ENCODE measurements at regions not wholly inside any gene's neighbourhood (a gene's known extent, or its start where the extent isn't known, plus 50 kb on each side); places are given as distances from the start of the nearest gene placed in this dataset.

DNA sequence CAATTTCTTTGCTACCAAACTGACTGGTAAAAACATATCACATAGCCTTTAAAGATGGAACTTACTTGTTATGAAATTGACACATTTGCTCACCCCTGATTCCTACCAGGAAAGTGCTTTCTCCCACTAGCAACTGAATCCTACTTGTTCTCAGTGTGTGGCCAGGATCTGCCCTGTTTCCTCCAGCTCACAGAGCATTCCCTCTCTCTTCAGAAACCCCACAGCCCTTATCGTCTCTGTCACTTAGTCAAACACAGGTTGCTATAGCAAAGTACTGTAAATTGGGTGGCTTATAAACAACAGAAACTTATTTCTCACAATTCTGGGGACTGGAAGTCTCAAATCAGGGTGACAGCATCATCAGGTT, 265.2 kb upstream of the BOD1L1 start:
- Histone ChIP-seq H3K4me3 (ENCODE audit: low read depth in 1 of 3, low read length in 3 of 3) (no peak overlapping the region), H3K36me3 (ENCODE audit: control insufficient read depth in 4 of 4, insufficient read depth in 3 of 4, low read depth in 1 of 4, low read length in 3 of 4) (no peaks in the 10 kb centered on the region), H3K4me1 (ENCODE audit: control insufficient read depth in 4 of 4, insufficient read depth in 4 of 4, low read length in 3 of 4) (no peaks in the 10 kb centered on the region), H3K9me3 (ENCODE audit: control insufficient read depth in 4 of 4, low read length in 3 of 4) (no peaks in the 10 kb centered on the region), H3K9ac (ENCODE audit: low read depth in 1 of 2, low read length in 2 of 2) (no peak overlapping the region), H3K27me3 (ENCODE audit: control insufficient read depth in 4 of 4, insufficient read depth in 4 of 4, low read length in 3 of 4) (no peaks in the 10 kb centered on the region), H3K27ac (ENCODE audit: low read depth in 1 of 2, low read length in 2 of 2) (no peak overlapping the region)
- TF ChIP-seq SP1 (IDR thresholded peaks at IDR 0.05) (no peak), TAF1 (conservative IDR thresholded peaks at IDR 0.05) (no peak), JUND (IDR thresholded peaks at IDR 0.05) (no peak), NR2F2 (IDR thresholded peaks at IDR 0.05) (no peak), RAD21 (IDR thresholded peaks at IDR 0.05) (no peak), RXRA (IDR thresholded peaks at IDR 0.05) (no peak), GABPA (IDR thresholded peaks at IDR 0.05 in 1 of 2, conservative IDR thresholded peaks at IDR 0.05 in 1 of 2) (no peak), HNF4G (IDR thresholded peaks at IDR 0.05) (no peak), HNF4A (conservative IDR thresholded peaks at IDR 0.05) (no peak)
- TF ChIP-seq, protein P1, sequence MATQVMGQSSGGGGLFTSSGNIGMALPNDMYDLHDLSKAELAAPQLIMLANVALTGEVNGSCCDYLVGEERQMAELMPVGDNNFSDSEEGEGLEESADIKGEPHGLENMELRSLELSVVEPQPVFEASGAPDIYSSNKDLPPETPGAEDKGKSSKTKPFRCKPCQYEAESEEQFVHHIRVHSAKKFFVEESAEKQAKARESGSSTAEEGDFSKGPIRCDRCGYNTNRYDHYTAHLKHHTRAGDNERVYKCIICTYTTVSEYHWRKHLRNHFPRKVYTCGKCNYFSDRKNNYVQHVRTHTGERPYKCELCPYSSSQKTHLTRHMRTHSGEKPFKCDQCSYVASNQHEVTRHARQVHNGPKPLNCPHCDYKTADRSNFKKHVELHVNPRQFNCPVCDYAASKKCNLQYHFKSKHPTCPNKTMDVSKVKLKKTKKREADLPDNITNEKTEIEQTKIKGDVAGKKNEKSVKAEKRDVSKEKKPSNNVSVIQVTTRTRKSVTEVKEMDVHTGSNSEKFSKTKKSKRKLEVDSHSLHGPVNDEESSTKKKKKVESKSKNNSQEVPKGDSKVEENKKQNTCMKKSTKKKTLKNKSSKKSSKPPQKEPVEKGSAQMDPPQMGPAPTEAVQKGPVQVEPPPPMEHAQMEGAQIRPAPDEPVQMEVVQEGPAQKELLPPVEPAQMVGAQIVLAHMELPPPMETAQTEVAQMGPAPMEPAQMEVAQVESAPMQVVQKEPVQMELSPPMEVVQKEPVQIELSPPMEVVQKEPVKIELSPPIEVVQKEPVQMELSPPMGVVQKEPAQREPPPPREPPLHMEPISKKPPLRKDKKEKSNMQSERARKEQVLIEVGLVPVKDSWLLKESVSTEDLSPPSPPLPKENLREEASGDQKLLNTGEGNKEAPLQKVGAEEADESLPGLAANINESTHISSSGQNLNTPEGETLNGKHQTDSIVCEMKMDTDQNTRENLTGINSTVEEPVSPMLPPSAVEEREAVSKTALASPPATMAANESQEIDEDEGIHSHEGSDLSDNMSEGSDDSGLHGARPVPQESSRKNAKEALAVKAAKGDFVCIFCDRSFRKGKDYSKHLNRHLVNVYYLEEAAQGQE (IDR thresholded peaks at IDR 0.05): no peak
- TF ChIP-seq, protein P2, sequence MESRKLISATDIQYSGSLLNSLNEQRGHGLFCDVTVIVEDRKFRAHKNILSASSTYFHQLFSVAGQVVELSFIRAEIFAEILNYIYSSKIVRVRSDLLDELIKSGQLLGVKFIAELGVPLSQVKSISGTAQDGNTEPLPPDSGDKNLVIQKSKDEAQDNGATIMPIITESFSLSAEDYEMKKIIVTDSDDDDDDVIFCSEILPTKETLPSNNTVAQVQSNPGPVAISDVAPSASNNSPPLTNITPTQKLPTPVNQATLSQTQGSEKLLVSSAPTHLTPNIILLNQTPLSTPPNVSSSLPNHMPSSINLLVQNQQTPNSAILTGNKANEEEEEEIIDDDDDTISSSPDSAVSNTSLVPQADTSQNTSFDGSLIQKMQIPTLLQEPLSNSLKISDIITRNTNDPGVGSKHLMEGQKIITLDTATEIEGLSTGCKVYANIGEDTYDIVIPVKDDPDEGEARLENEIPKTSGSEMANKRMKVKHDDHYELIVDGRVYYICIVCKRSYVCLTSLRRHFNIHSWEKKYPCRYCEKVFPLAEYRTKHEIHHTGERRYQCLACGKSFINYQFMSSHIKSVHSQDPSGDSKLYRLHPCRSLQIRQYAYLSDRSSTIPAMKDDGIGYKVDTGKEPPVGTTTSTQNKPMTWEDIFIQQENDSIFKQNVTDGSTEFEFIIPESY (IDR thresholded peaks at IDR 0.05): no peak
- TF ChIP-seq, protein P3, sequence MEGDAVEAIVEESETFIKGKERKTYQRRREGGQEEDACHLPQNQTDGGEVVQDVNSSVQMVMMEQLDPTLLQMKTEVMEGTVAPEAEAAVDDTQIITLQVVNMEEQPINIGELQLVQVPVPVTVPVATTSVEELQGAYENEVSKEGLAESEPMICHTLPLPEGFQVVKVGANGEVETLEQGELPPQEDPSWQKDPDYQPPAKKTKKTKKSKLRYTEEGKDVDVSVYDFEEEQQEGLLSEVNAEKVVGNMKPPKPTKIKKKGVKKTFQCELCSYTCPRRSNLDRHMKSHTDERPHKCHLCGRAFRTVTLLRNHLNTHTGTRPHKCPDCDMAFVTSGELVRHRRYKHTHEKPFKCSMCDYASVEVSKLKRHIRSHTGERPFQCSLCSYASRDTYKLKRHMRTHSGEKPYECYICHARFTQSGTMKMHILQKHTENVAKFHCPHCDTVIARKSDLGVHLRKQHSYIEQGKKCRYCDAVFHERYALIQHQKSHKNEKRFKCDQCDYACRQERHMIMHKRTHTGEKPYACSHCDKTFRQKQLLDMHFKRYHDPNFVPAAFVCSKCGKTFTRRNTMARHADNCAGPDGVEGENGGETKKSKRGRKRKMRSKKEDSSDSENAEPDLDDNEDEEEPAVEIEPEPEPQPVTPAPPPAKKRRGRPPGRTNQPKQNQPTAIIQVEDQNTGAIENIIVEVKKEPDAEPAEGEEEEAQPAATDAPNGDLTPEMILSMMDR (IDR thresholded peaks at IDR 0.05; ENCODE audit: low read depth, low read length, missing input control): no peak
- TF ChIP-seq, protein P4, sequence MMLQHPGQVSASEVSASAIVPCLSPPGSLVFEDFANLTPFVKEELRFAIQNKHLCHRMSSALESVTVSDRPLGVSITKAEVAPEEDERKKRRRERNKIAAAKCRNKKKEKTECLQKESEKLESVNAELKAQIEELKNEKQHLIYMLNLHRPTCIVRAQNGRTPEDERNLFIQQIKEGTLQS (IDR thresholded peaks at IDR 0.05): no peak
- WGBS: 67% methylated on average over 1 of the region's 1 CpG
- no peak for DNase-seq (ENCODE audit: low spot score)

DNA sequence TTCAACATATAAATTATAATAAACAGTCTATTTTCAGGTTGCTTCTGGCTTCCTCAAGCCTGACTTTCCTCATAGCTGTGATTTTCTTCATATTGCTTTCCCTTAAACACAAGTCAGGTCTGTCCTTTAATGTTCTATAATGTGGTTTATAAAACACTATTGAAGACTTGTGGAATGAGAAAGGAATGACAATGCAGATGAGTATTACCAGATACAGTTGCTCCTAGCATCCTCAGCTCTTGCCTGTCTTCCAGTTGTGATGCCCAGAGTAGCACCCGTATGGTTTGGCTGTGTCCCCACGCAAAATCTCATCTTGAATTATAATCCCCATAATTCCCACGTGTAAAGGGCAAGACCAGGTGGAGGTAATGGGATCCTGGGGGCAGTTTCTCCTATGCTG, 265.7 kb upstream of the BOD1L1 start:
- H3K27me3 ChIP-seq (ENCODE audit: control insufficient read depth in 4 of 4, insufficient read depth in 4 of 4, low read length in 3 of 4): no peaks in the 10 kb centered on the region
- H3K9ac ChIP-seq (ENCODE audit: low read depth in 1 of 2, low read length in 2 of 2): no peak overlapping the region
- no peaks in the 10 kb centered on the region for H3K36me3 ChIP-seq (ENCODE audit: control insufficient read depth in 4 of 4, insufficient read depth in 3 of 4, low read depth in 1 of 4, low read length in 3 of 4)
- no peak overlapping the region for H3K27ac ChIP-seq (ENCODE audit: low read depth in 1 of 2, low read length in 2 of 2)
- H3K9me3 ChIP-seq (ENCODE audit: control insufficient read depth in 4 of 4, low read length in 3 of 4): no peaks in the 10 kb centered on the region
- no peak overlapping the region for H3K4me3 ChIP-seq (ENCODE audit: low read depth in 1 of 3, low read length in 3 of 3)
- TF ChIP-seq NR2F2 (IDR thresholded peaks at IDR 0.05) (no peak), YY1 (IDR thresholded peaks at IDR 0.05) (no peak), HNF4G (IDR thresholded peaks at IDR 0.05) (no peak), GABPA (IDR thresholded peaks at IDR 0.05 in 1 of 2, conservative IDR thresholded peaks at IDR 0.05 in 1 of 2) (no peak), FOXA1 (IDR thresholded peaks at IDR 0.05) (no peak), EGR1 (IDR thresholded peaks at IDR 0.05; ENCODE audit: low read depth in 2 of 2) (no peak), RAD21 (IDR thresholded peaks at IDR 0.05) (no peak)
- TF ChIP-seq, protein P1 (IDR thresholded peaks at IDR 0.05): no peak
- TF ChIP-seq, protein P3 (IDR thresholded peaks at IDR 0.05; ENCODE audit: low read depth, low read length, missing input control): no peak
- DNase-seq (ENCODE audit: low spot score): no peak
- H3K4me1 ChIP-seq (ENCODE audit: control insufficient read depth in 4 of 4, insufficient read depth in 4 of 4, low read length in 3 of 4): no peaks in the 10 kb centered on the region
- 84% methylated on average over 3 of the region's 3 CpGs for WGBS

All from liver (tissue), 8 donors.